PFSK-1 (cell line): ENCODE measurements at regions not wholly inside any gene's neighbourhood (a gene's known extent, or its start where the extent isn't known, plus 50 kb on each side); places are given as distances from the start of the nearest gene placed in this dataset.

Experiments
- FOXP2 ChIP-seq: optimal IDR thresholded peaks from 2 replicates; pipeline ENCODE3; 2011; ENCODE audit warnings: borderline replicate concordance, control low read depth, inconsistent platforms; ENCODE audit not compliant: insufficient read depth; ENCODE audit errors: extremely low read length, extremely low read depth
- POLR2AphosphoS5 ChIP-seq: IDR thresholded peaks from 2 replicates; pipeline ENCODE4 v1.6.1; 2012; ENCODE audit warnings: low read depth, mild to moderate bottlenecking, control low read depth, low read length, moderate library complexity
- REST ChIP-seq, 2 experiments: IDR thresholded peaks; 2 replicates each; pipeline versions ENCODE4 v1.6.1 to v1.8.0; 2011 to 2012; ENCODE audit warnings: low read depth in 2 of 2, low read length in 2 of 2, control low read depth in 1 of 2, inconsistent platforms in 1 of 2, mild to moderate bottlenecking in 1 of 2, moderate library complexity in 1 of 2; ENCODE audit not compliant: insufficient read depth in 1 of 2
- SIN3A ChIP-seq: IDR thresholded peaks from 2 replicates; pipeline ENCODE4 v1.6.1; 2012; ENCODE audit warnings: mild to moderate bottlenecking, low read length, moderate library complexity, borderline replicate concordance; ENCODE audit not compliant: insufficient read depth
- TAF1 ChIP-seq: IDR thresholded peaks from 2 replicates; pipeline ENCODE4 v1.6.1; 2012; ENCODE audit warnings: low read length, control low read depth, borderline replicate concordance; ENCODE audit not compliant: insufficient read depth

GRCh38 chr20:51126337-51126736, 103.4 kb upstream of the KCNG1 start:
- no peak for TF ChIP-seq POLR2AphosphoS5
- TF ChIP-seq SIN3A = no peak

DNA sequence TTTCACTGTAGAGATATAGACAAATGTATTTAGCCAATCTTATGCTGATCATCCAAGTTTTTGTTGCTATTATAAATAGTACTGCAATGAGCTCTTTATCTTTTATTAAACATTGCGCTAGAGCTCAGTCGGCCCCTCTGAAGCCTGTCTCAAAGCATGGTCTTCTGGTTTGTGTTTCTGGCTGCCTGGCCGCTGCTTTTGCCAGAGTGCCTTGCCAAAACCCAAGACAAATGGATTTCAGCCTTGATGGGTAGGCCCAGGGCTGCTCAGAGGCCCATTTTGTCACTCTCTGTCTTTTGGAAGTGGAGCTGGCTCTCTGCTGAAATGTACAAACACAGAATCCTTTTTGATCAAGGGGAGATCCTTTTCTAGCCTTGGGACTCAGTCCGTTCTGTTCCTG, 102.9 kb upstream of the KCNG1 start:
- TF ChIP-seq TAF1 = no peak

DNA sequence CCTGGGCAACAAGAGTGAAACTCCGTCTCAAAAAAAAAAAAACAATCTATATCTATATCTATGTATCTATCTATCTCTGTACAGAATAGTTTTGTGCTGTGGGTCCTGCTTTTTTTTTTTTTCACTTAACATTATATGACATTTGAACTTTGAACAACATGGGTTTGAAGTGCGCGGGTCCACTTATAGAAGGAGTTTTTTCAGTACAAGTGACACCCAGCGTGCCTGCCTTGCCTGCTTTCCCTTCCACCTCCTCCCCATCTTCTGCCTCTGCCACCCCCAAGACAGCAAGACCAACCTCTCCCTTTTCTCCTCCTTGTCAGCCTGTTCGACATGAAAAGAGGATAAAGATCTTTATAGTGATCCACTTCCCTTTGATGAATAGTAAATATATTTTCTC, 102.2 kb upstream of the KCNG1 start:
- TF ChIP-seq POLR2AphosphoS5 = no peak
- no peak for TF ChIP-seq TAF1
- TF ChIP-seq FOXP2 = no peak
- TF ChIP-seq SIN3A = no peak
- no peak for TF ChIP-seq REST (IDR thresholded peaks at IDR 0.05; ENCODE audit: insufficient read depth in 1 of 2, low read depth in 2 of 2, low read length in 2 of 2)

DNA sequence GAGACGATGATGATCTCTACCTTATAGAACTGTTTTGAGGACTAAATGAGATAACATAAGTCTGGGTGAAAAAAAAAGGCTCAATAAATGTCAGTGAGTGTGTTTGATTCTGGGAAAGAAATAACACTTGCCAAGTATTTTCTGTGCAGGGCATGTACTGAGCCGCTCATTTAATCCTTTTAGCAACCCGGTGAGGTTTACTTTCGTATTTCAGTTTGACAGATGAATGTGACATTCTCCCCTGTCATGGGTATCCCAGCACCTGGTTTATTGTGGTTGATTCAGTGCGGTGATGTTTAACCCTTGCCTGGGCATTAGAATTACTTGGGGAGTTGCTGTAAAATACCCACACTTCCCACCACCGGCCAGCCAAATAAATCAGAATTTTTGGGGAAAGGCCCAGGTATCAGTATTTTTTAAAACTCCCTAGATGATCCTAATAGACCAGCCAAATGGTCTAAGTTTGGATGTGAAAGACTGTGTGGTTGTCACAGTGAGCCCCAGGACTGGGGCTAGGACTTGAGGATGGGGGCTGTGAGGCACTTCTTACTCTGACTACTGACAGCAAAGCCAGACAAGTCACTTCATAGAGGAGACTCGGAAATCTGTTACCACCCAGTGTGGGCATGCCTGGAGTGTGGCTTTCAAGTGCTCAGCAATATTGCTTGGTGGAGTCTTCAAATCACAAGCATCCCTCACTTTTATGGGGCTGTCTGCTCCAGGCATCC, 100.2 kb upstream of the KCNG1 start:
- no peak for TF ChIP-seq TAF1
- no peak for TF ChIP-seq POLR2AphosphoS5
- TF ChIP-seq FOXP2 = no peak
- TF ChIP-seq SIN3A = no peak
- TF ChIP-seq REST (IDR thresholded peaks at IDR 0.05; ENCODE audit: insufficient read depth in 1 of 2, low read depth in 2 of 2, low read length in 2 of 2) = no peak

- TF ChIP-seq FOXP2 = no peak
- TF ChIP-seq REST (IDR thresholded peaks at IDR 0.05; ENCODE audit: insufficient read depth in 1 of 2, low read depth in 2 of 2, low read length in 2 of 2) = no peak
- no peak for TF ChIP-seq SIN3A
- no peak for TF ChIP-seq TAF1
- TF ChIP-seq POLR2AphosphoS5 = no peak
Measured at GRCh38 chr20:51121901-51122412, 99.0 kb upstream of the KCNG1 start.

- TF ChIP-seq SIN3A = no peak
- TF ChIP-seq FOXP2 = no peak
- no peak for TF ChIP-seq TAF1
- no peak for TF ChIP-seq POLR2AphosphoS5
- TF ChIP-seq REST (IDR thresholded peaks at IDR 0.05; ENCODE audit: insufficient read depth in 1 of 2, low read depth in 2 of 2, low read length in 2 of 2) = no peak
Measured at GRCh38 chr20:51121272-51121671, 98.4 kb upstream of the KCNG1 start.
